ENCODE measurements at regions not wholly inside any gene's neighbourhood (a gene's known extent, or its start where the extent isn't known, plus 50 kb on each side); places are given as distances from the start of the nearest gene placed in this dataset.

DNA sequence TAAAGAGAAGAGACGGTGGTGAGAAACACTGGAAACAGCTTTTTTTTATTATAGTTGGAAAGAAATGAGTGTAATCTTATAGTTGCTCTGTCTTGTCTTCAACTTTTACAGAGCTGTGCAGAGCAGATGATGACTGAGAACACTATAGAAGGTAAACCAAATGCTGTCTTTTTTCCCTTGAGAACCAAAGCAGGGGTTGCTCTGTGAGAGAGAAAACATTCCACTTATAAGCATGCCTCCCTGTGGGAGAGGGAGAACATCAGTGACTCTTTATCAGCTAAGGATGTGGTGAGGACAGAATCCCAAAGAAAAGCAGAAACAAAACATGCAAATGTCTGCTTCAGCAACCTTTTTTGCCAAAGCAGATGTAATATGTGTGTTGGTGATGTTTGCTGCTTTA, 179.3 kb upstream of the HDDC2 start:
- no peak for ATAC-seq
- H3K27ac ChIP-seq (ENCODE audit: low read length), result no peak overlapping the region
- H3K4me3 ChIP-seq (ENCODE audit: low read depth in 2 of 2, low read length in 2 of 2), result no peak overlapping the region
- no peak for DNase-seq (ENCODE audit: low read depth, low spot score)
- H3K27me3 ChIP-seq (ENCODE audit: control insufficient read depth, insufficient read depth, low read length), result no peaks in the 10 kb centered on the region; the same call in 1 of the 2 replicates
- CTCF ChIA-PET, result no interaction called here
- POLR2A ChIA-PET, result no interaction called here
- H3K9me3 ChIP-seq (ENCODE audit: control insufficient read depth, insufficient read depth, low read depth, low read length), result no peaks in the 10 kb centered on the region
- H3K36me3 ChIP-seq (ENCODE audit: control insufficient read depth, insufficient read depth, low read length), result no peaks in the 10 kb centered on the region
- TF ChIP-seq REST (IDR thresholded peaks at IDR 0.05; ENCODE audit: insufficient read depth in 1 of 2, low read depth in 2 of 2, low read length in 1 of 2) (no peak), POLR2AphosphoS5 (IDR thresholded peaks at IDR 0.05; ENCODE audit: low read depth, low read length) (no peak), SIN3A (IDR thresholded peaks at IDR 0.05; ENCODE audit: borderline replicate concordance, insufficient read depth, low read depth, low read length) (no peak), TCF7L2 (IDR thresholded peaks at IDR 0.05; ENCODE audit: low read depth, low read length) (no peak)
- TF ChIP-seq, protein P1, sequence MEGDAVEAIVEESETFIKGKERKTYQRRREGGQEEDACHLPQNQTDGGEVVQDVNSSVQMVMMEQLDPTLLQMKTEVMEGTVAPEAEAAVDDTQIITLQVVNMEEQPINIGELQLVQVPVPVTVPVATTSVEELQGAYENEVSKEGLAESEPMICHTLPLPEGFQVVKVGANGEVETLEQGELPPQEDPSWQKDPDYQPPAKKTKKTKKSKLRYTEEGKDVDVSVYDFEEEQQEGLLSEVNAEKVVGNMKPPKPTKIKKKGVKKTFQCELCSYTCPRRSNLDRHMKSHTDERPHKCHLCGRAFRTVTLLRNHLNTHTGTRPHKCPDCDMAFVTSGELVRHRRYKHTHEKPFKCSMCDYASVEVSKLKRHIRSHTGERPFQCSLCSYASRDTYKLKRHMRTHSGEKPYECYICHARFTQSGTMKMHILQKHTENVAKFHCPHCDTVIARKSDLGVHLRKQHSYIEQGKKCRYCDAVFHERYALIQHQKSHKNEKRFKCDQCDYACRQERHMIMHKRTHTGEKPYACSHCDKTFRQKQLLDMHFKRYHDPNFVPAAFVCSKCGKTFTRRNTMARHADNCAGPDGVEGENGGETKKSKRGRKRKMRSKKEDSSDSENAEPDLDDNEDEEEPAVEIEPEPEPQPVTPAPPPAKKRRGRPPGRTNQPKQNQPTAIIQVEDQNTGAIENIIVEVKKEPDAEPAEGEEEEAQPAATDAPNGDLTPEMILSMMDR (IDR thresholded peaks at IDR 0.05), result no peak
- BruUV-seq (replicated peaks), result no TSS peak
- H3K4me1 ChIP-seq (ENCODE audit: control insufficient read depth, insufficient read depth, low read length), result no peaks in the 10 kb centered on the region
- intact Hi-C loops (cut with micrococcal nuclease; ENCODE audit: unreplicated experiment) (no loop called here), in situ Hi-C loops (cut with HindIII; ENCODE audit: low pct_unique_long_range_greater_than_20kb, low sequenced_read_pairs) (no loop called here)

GRCh38 chr6:125485757-125486156, 184.0 kb upstream of the HDDC2 start:
- Histone ChIP-seq H3K4me1 (ENCODE audit: control insufficient read depth, insufficient read depth, low read length) (no peaks in the 10 kb centered on the region), H3K9me3 (ENCODE audit: control insufficient read depth, insufficient read depth, low read depth, low read length) (no peaks in the 10 kb centered on the region), H3K4me3 (ENCODE audit: low read depth in 2 of 2, low read length in 2 of 2) (no peak overlapping the region), H3K27me3 (ENCODE audit: control insufficient read depth, insufficient read depth, low read length) (no peaks in the 10 kb centered on the region; the same call in 1 of the 2 replicates), H3K27ac (ENCODE audit: low read length) (no peak overlapping the region), H3K36me3 (ENCODE audit: control insufficient read depth, insufficient read depth, low read length) (no peaks in the 10 kb centered on the region)
- TF ChIP-seq SIN3A (IDR thresholded peaks at IDR 0.05; ENCODE audit: borderline replicate concordance, insufficient read depth, low read depth, low read length) (no peak), TCF7L2 (IDR thresholded peaks at IDR 0.05; ENCODE audit: low read depth, low read length) (no peak), REST (IDR thresholded peaks at IDR 0.05; ENCODE audit: insufficient read depth in 1 of 2, low read depth in 2 of 2, low read length in 1 of 2) (no peak), POLR2AphosphoS5 (IDR thresholded peaks at IDR 0.05; ENCODE audit: low read depth, low read length) (no peak)
- TF ChIP-seq, protein P1 (IDR thresholded peaks at IDR 0.05), result no peak
- intact Hi-C loops (cut with micrococcal nuclease; ENCODE audit: unreplicated experiment) (no loop called here), in situ Hi-C loops (cut with HindIII; ENCODE audit: low pct_unique_long_range_greater_than_20kb, low sequenced_read_pairs) (no loop called here)
- CTCF ChIA-PET, result no interaction called here
- BruUV-seq (replicated peaks), result no TSS peak
- DNase-seq (ENCODE audit: low read depth, low spot score) (no peak), ATAC-seq (no peak)
- POLR2A ChIA-PET, result no interaction called here
